Lower leg skin (tissue), 3 donors: ENCODE measurements at regions not wholly inside any gene's neighbourhood (a gene's known extent, or its start where the extent isn't known, plus 50 kb on each side); places are given as distances from the start of the nearest gene placed in this dataset.

Experiments
- CTCF ChIP-seq, 3 donors: fragments of 450-650 bp; IDR thresholded peaks; one replicate each; pipeline ENCODE4 v1.5.1; 2016; ENCODE audit warnings: antibody characterized with exemption in 3 of 3, mild to moderate bottlenecking in 3 of 3, moderate library complexity in 2 of 3
- POLR2A ChIP-seq, 2 donors: fragments of 450-650 bp; IDR thresholded peaks; one replicate each; pipeline ENCODE4 v1.6.1; 2016 to 2017; ENCODE audit warnings: antibody characterized with exemption in 2 of 2, mild to moderate bottlenecking in 1 of 2, moderate library complexity in 1 of 2

GRCh38 chr12:58277231-58277630 is 335.9 kb downstream of the ATP23 start:
- TF ChIP-seq CTCF (IDR thresholded peaks at IDR 0.05): no peak
- no peak for TF ChIP-seq POLR2A (IDR thresholded peaks at IDR 0.05)
